ENCODE measurements at regions not wholly inside any gene's neighbourhood (a gene's known extent, or its start where the extent isn't known, plus 50 kb on each side); places are given as distances from the start of the nearest gene placed in this dataset.

GRCh38 chr4:171602638-171603355, 210.4 kb upstream of the GALNTL6 start:
- TF ChIP-seq CTCF (IDR thresholded peaks at IDR 0.05), result no peak
- DNase-seq (ENCODE audit: low spot score), result no peak
- Mint-ChIP-seq H3K27ac (ENCODE audit: unreplicated experiment) (no peak overlapping the region), H3K4me3 (ENCODE audit: unreplicated experiment) (no peak overlapping the region), H3K36me3 (ENCODE audit: low read depth) (no peaks in the 10 kb centered on the region), H3K4me1 (ENCODE audit: low read depth) (no peaks in the 10 kb centered on the region), H3K9me3 (ENCODE audit: low read depth) (peaks cover 3% of the 10 kb centered on the region), H3K27me3 (ENCODE audit: low read depth) (no peaks in the 10 kb centered on the region)

- peaks cover 3% of the 10 kb centered on the region for H3K9me3 Mint-ChIP-seq (ENCODE audit: low read depth)
- H3K27ac Mint-ChIP-seq (ENCODE audit: unreplicated experiment), result no peak overlapping the region
- no peak overlapping the region for H3K4me3 Mint-ChIP-seq (ENCODE audit: unreplicated experiment)
- H3K4me1 Mint-ChIP-seq (ENCODE audit: low read depth), result no peaks in the 10 kb centered on the region
- TF ChIP-seq CTCF (IDR thresholded peaks at IDR 0.05), result no peak
- no peak for DNase-seq (ENCODE audit: low spot score)
- no peaks in the 10 kb centered on the region for H3K27me3 Mint-ChIP-seq (ENCODE audit: low read depth)
- H3K36me3 Mint-ChIP-seq (ENCODE audit: low read depth), result no peaks in the 10 kb centered on the region
Measured at GRCh38 chr4:171601091-171601490, 212.1 kb upstream of the GALNTL6 start.

DNA sequence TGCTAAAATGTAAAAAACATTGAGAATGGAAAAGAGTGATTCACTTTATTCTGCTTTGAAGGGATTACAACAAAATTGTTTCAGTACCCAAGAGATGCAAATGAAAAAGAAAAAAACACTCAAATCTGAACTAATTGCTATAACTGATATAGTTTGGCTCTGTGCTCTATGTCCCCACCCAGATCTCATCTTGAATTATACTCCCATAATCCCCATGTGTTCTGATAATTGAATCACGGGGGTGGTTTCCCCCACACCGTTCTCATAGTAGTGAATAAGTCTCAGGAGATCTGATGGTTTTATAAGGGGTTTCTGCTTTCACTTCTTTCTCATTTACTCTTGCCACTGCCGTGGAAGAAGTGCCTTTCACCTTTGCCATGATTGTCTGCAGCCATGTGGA, 213.6 kb upstream of the GALNTL6 start:
- Mint-ChIP-seq H3K36me3 (ENCODE audit: low read depth) (no peaks in the 10 kb centered on the region), H3K27me3 (ENCODE audit: low read depth) (no peaks in the 10 kb centered on the region), H3K27ac (ENCODE audit: unreplicated experiment) (no peak overlapping the region), H3K9me3 (ENCODE audit: low read depth) (no peaks in the 10 kb centered on the region), H3K4me1 (ENCODE audit: low read depth) (no peaks in the 10 kb centered on the region), H3K4me3 (ENCODE audit: unreplicated experiment) (no peak overlapping the region)
- no peak for TF ChIP-seq CTCF (IDR thresholded peaks at IDR 0.05)
- DNase-seq (ENCODE audit: low spot score), result no peak

DNA sequence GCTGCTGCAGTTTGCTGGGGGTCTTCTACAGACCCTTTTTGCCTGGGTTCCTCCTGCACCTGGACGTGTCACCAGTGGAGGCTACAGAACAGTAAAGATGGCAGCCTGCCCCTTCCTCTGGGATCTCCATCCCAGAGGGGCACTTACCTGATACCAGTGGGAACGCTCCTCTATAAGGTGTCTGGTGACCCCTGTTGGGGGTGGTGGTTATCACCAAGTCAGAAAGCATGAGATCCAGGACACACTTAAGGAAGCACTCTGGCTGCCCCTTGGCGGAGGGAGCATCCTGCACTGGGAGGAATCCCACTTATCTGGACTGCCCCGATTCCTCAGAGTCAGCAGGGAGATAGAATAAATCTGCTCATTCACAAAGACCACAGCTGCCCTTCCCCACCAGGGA, 218.9 kb upstream of the GALNTL6 start:
- no peak for TF ChIP-seq CTCF (IDR thresholded peaks at IDR 0.05)
- Mint-ChIP-seq H3K9me3 (ENCODE audit: low read depth) (peaks cover 6% of the 10 kb centered on the region), H3K27ac (ENCODE audit: unreplicated experiment) (no peak overlapping the region), H3K4me1 (ENCODE audit: low read depth) (no peaks in the 10 kb centered on the region), H3K36me3 (ENCODE audit: low read depth) (no peaks in the 10 kb centered on the region), H3K4me3 (ENCODE audit: unreplicated experiment) (no peak overlapping the region), H3K27me3 (ENCODE audit: low read depth) (peaks cover 6% of the 10 kb centered on the region)
- no peak for DNase-seq (ENCODE audit: low spot score)

- Mint-ChIP-seq H3K4me3 (ENCODE audit: unreplicated experiment) (no peak overlapping the region), H3K36me3 (ENCODE audit: low read depth) (no peaks in the 10 kb centered on the region), H3K4me1 (ENCODE audit: low read depth) (no peaks in the 10 kb centered on the region), H3K9me3 (ENCODE audit: low read depth) (peaks cover 6% of the 10 kb centered on the region), H3K27me3 (ENCODE audit: low read depth) (peaks cover 6% of the 10 kb centered on the region), H3K27ac (ENCODE audit: unreplicated experiment) (no peak overlapping the region)
- DNase-seq (ENCODE audit: low spot score), result no peak
- TF ChIP-seq CTCF (IDR thresholded peaks at IDR 0.05), result no peak
Measured at GRCh38 chr4:171590716-171591115, 222.5 kb upstream of the GALNTL6 start.

Data from chondrocyte (in vitro differentiated cells).